T47D (cell line): ENCODE measurements at regions not wholly inside any gene's neighbourhood (a gene's known extent, or its start where the extent isn't known, plus 50 kb on each side); places are given as distances from the start of the nearest gene placed in this dataset.

ENCODE experiments used
- DNase-seq, 2 experiments: peaks; one replicate each; pipeline versions ENCODE4 v3.0.0 to v3.0.0-alpha.2; 2011 to 2012; ENCODE audit warnings: low read depth in 1 of 2, low spot score in 1 of 2
- JUND ChIP-seq: IDR thresholded peaks from 2 replicates; pipeline ENCODE4 v1.6.1; 2012; ENCODE audit warnings: low read depth
- in situ Hi-C: cut with HindIII; loops from 2 replicates; pipeline ENCODE4 v1.10.0; 2016; ENCODE audit warnings: low sequenced_read_pairs, low pct_unique_long_range_greater_than_20kb

DNA sequence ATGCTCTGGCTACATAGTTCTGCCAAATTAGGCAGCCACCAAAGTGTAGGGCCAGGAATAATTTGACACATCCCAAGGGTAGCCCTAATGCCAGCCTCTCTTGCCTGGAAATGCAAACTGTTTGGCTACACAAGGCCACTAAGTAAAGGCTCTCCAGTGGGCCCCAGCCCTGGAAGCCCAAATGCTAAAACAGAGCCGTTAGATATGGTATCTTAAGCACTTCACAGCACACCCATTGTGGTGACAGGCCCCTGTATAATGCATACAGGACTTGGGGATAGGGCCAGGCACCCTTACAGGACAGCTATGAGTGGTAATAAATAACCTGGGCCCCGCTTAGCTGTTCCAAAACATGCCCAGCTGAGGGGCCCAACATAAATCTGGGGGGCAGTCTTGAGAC is 623.9 kb downstream of the BCOR start:
- DNase-seq: no peak

GRCh38 chrX:39475372-39475771 is 622.4 kb downstream of the BCOR start:
- DNase-seq: no peak
- in situ Hi-C loops: no loop called here
- no peak for TF ChIP-seq JUND

More for the DNA sequence above, 623.9 kb downstream of the BCOR start:
- in situ Hi-C loops: no loop called here
- TF ChIP-seq JUND: no peak

DNA sequence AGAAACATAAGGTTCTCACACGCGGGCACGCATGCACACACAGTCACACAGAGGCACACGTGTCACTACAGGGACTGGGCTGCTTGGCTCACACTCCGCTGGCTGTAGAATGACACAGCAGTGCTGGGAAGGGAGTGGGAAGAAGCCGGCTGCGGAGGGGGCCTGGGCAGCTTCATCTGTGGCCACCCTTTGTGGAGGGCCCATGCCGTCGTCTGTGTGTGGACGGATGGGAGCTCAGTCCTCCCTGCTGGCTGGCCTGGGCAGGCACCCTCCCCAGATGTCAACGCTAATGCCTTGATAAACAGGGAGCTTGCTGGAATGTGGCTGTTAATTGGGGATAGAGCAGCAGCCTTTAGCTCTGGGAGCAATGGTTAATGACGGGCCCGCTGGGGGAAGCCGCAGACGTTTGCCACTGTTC is 621.1 kb downstream of the BCOR start:
- in situ Hi-C loops: no loop called here
- TF ChIP-seq JUND: no peak
- no peak for DNase-seq

GRCh38 chrX:39477031-39477761 is 620.6 kb downstream of the BCOR start:
- DNase-seq: no peak
- in situ Hi-C loops: no loop called here

GRCh38 chrX:39477762-39478120 is 620.0 kb downstream of the BCOR start:
- TF ChIP-seq JUND: no peak
- no peak for DNase-seq
- in situ Hi-C loops: no loop called here

More at GRCh38 chrX:39477031-39477761, 620.6 kb downstream of the BCOR start:
- TF ChIP-seq JUND: no peak

- no peak for TF ChIP-seq JUND
- no peak for DNase-seq
- in situ Hi-C loops: no loop called here
Measured at GRCh38 chrX:39479856-39480255, 617.9 kb downstream of the BCOR start.

DNA sequence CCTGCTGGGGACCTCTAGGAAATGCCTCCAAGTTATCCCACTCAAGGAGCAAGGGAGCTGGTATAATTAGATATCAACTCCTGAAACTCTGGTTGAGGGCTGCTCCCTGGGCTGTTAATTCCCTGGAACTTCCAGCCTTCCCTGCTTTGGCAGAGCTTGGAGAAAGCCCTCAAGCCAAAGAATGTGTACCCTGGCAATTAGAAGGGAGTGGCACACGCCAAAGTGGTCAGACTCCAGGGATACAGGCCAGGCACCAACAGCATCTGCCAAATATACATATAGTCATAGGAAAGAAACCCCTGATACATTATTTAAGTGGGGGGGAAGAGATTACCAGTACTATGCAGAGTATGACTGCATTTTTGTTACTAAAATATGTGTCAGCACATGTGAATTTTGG is 616.8 kb downstream of the BCOR start:
- no peak for TF ChIP-seq JUND
- DNase-seq: peak in 1 of 2 experiments; percentile 26
- in situ Hi-C loops: no loop called here

- in situ Hi-C loops: no loop called here
- no peak for TF ChIP-seq JUND
- DNase-seq: no peak
Measured at GRCh38 chrX:39481621-39482020, 616.1 kb downstream of the BCOR start.

- TF ChIP-seq JUND: no peak
- DNase-seq: no peak
- in situ Hi-C loops: no loop called here
Measured at GRCh38 chrX:39484159-39485068, 613.3 kb downstream of the BCOR start.

DNA sequence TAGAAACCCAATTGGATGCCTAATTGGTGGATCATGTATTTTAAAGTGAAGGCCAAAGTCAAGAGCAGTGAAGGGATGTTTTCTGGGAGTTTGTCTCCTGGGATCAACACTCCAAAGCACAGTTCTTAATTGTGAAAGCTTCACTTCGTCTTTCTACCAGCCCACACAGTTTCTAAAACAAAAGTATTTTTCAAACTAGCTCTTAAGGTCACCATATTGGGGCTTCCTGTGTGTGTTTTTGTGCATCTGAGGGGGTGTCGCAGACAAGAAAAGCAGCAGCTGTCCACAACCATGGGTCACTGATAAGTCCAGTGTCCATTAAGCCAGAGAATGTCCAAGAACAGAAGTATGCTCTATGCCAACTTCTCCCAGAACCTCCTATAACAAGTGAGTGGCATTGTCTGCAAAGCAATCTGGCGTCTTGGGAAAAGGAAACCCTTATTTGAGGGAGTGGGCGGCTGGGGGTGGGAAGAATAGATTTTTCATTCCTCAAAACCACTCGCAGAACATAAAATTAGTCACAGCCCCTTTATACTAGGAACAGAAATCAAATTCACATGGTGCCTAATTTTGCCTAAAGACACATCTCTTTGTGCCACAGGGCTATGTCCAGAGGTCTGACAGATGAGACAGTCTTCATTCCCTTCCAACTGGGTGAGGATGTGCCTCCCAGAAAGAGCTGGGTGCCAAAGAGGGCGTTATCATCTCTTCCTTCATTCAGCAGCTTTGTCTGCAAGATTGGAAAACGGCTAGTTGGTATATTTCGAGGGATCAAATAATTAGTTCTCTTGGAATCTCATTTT is 610.4 kb downstream of the BCOR start:
- in situ Hi-C loops: no loop called here
- no peak for DNase-seq
- no peak for TF ChIP-seq JUND

- in situ Hi-C loops: no loop called here
- DNase-seq: no peak
- no peak for TF ChIP-seq JUND
Measured at GRCh38 chrX:39487969-39488330, 609.8 kb downstream of the BCOR start.

GRCh38 chrX:39491548-39492297 is 606.0 kb downstream of the BCOR start:
- TF ChIP-seq JUND: no peak
- in situ Hi-C loops: no loop called here
- peak in 1 of 2 experiments; percentile 58 for DNase-seq
